ENCODE measurements at regions not wholly inside any gene's neighbourhood (a gene's known extent, or its start where the extent isn't known, plus 50 kb on each side); places are given as distances from the start of the nearest gene placed in this dataset.

DNA sequence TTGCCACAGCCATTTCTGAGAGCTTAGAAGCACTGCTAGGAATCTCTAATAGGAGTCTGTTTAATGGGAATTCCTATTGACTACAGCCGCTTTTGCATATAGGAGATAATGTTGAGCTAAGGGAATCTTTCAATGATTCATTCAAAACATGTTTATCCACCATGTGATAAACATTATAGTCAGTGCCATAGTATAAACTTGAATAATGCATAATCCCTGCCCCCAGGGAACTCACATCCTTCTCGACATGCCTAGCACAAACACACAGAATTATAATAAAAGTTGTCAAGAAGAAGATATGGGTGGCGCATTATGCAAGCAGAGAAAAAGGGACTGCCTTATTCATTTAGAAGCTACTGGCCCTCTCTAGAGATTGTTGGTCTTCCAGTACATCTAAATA is 248.0 kb downstream of the DAD1 start:
- TF ChIP-seq, protein P1, sequence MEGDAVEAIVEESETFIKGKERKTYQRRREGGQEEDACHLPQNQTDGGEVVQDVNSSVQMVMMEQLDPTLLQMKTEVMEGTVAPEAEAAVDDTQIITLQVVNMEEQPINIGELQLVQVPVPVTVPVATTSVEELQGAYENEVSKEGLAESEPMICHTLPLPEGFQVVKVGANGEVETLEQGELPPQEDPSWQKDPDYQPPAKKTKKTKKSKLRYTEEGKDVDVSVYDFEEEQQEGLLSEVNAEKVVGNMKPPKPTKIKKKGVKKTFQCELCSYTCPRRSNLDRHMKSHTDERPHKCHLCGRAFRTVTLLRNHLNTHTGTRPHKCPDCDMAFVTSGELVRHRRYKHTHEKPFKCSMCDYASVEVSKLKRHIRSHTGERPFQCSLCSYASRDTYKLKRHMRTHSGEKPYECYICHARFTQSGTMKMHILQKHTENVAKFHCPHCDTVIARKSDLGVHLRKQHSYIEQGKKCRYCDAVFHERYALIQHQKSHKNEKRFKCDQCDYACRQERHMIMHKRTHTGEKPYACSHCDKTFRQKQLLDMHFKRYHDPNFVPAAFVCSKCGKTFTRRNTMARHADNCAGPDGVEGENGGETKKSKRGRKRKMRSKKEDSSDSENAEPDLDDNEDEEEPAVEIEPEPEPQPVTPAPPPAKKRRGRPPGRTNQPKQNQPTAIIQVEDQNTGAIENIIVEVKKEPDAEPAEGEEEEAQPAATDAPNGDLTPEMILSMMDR (IDR thresholded peaks at IDR 0.05; ENCODE audit: low read depth, low read length): no peak
- no peak for TF ChIP-seq EZH2phosphoT487 (IDR thresholded peaks at IDR 0.05; ENCODE audit: low read depth)
- no peaks in the 10 kb centered on the region; the same call in 1 of the 2 replicates for H3K4me1 ChIP-seq (ENCODE audit: low read length)
- H3K27ac ChIP-seq (ENCODE audit: low read length): no peak overlapping the region
- no peak overlapping the region for H3K4me3 ChIP-seq (ENCODE audit: low read length)
- no peaks in the 10 kb centered on the region for H4K20me1 ChIP-seq (ENCODE audit: insufficient read depth, low read length)
- H3K79me2 ChIP-seq (ENCODE audit: low read length): no peaks in the 10 kb centered on the region
- H3K27me3 ChIP-seq (ENCODE audit: low read depth, low read length): no peaks in the 10 kb centered on the region
- peaks cover 4% of the 10 kb centered on the region for H3K36me3 ChIP-seq (replicated peaks; ENCODE audit: low read depth, low read length)
- no peak overlapping the region for H2AFZ ChIP-seq (ENCODE audit: low read depth, low read length)
- no peak overlapping the region for H3K9ac ChIP-seq (ENCODE audit: low read length)
- peaks cover 22% of the 10 kb centered on the region; the same call in 1 of the 2 replicates for H3K9me3 ChIP-seq (ENCODE audit: insufficient read depth, low read length)
- no peak overlapping the region for H3K4me2 ChIP-seq (ENCODE audit: low read length)

DNA sequence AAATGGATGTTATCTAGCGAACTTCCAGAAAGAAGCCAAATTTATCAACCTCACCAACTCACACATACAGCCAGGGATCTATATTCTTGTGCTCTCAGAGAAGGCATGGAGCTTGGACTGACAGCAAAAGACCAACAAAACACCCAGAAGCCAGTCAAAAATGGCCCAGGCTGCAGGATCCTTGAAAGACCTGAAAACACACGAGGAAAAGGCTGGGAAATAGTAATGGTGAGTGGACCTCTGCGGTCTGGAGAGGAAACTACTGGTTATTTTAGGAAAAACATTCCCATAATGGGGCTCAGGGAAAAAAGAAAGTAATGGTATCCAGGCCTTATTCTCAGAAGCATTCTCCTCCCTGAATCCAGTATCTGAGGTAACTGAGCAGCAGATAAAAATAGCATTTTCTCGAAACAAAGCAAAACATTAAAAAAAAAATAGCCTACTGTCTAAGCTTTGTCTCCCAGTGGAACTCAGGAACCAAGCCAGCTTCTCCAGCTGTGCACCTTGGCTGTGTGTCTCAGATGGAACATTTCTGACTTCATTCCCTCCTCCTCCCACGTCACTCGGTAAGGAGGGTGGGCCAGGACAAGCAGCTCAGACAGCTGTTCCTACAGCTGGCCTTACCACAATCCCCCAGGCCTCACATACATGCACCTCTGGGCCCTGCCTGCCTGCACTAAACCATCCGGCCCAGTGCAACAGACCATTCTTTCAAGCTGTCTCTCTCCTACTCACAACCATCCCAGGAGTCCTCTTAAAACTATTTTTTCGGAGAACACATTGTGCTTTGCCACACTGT is 249.9 kb downstream of the DAD1 start:
- Histone ChIP-seq H3K4me1 (ENCODE audit: low read length) (no peaks in the 10 kb centered on the region; the same call in 1 of the 2 replicates), H4K20me1 (ENCODE audit: insufficient read depth, low read length) (no peaks in the 10 kb centered on the region), H3K36me3 (replicated peaks; ENCODE audit: low read depth, low read length) (no peaks in the 10 kb centered on the region), H3K27me3 (ENCODE audit: low read depth, low read length) (no peaks in the 10 kb centered on the region), H3K4me3 (ENCODE audit: low read length) (no peak overlapping the region), H2AFZ (ENCODE audit: low read depth, low read length) (0 out of 2 replicates have a peak overlapping the region, but pooled peaks have one; percentile 9), H3K27ac (ENCODE audit: low read length) (no peak overlapping the region), H3K4me2 (ENCODE audit: low read length) (no peak overlapping the region), H3K79me2 (ENCODE audit: low read length) (no peaks in the 10 kb centered on the region), H3K9ac (ENCODE audit: low read length) (no peak overlapping the region), H3K9me3 (ENCODE audit: insufficient read depth, low read length) (peaks cover 8% of the 10 kb centered on the region; the same call in 1 of the 2 replicates)
- TF ChIP-seq, protein P1 (IDR thresholded peaks at IDR 0.05; ENCODE audit: low read depth, low read length): no peak
- no peak for TF ChIP-seq EZH2phosphoT487 (IDR thresholded peaks at IDR 0.05; ENCODE audit: low read depth)

DNA sequence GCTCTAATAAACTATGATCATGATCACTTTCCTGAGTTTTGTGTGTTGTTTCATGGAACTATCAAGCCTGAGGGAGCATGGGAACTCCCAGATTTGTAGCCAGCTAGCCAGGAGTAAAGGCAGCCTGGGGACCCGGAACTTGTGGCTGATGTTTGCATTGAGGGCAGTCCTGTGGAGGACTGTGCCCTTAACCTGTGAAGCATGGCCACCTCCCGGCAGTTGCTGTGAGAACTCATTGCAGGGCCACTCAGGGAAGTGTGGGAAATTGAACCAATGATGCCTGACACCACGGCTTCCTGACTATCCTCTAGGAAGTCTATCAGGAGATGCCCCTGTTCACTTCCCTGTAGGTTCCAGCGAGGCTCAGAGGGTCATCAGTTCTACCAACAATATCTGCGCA is 250.6 kb downstream of the DAD1 start:
- no peak overlapping the region for H3K9ac ChIP-seq (ENCODE audit: low read length)
- no peak overlapping the region for H3K27ac ChIP-seq (ENCODE audit: low read length)
- no peaks in the 10 kb centered on the region for H3K27me3 ChIP-seq (ENCODE audit: low read depth, low read length)
- H3K4me3 ChIP-seq (ENCODE audit: low read length): no peak overlapping the region
- no peaks in the 10 kb centered on the region for H4K20me1 ChIP-seq (ENCODE audit: insufficient read depth, low read length)
- H3K9me3 ChIP-seq (ENCODE audit: insufficient read depth, low read length): peaks cover 1% of the 10 kb centered on the region; the same call in 1 of the 2 replicates
- H2AFZ ChIP-seq (ENCODE audit: low read depth, low read length): peak overlapping the region; percentile 12; the same call in 1 of the 2 replicates
- H3K36me3 ChIP-seq (replicated peaks; ENCODE audit: low read depth, low read length): no peaks in the 10 kb centered on the region
- no peaks in the 10 kb centered on the region for H3K79me2 ChIP-seq (ENCODE audit: low read length)
- TF ChIP-seq, protein P1 (IDR thresholded peaks at IDR 0.05; ENCODE audit: low read depth, low read length): no peak
- TF ChIP-seq EZH2phosphoT487 (IDR thresholded peaks at IDR 0.05; ENCODE audit: low read depth): no peak
- no peak overlapping the region for H3K4me2 ChIP-seq (ENCODE audit: low read length)
- H3K4me1 ChIP-seq (ENCODE audit: low read length): no peaks in the 10 kb centered on the region; the same call in 1 of the 2 replicates

DNA sequence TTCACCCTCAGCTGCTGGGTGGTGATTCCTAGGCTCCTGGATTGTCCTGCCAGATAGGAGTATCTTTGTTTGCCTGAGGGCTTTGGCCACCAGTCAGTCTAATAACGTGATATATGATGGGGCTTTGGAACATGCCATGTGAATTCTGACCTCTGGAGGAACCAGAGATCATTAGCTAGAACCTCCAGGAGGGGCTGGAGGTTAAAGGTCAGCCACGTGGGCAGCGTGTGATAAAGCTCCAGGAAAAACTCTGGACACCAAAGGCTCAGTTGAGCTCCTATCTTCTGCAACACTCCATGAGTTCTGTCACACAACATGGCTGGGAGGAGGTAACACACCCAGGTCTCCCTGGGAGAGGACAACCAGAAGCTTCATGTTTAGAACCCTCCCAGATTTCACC is 251.1 kb downstream of the DAD1 start:
- no peaks in the 10 kb centered on the region for H3K9me3 ChIP-seq (ENCODE audit: insufficient read depth, low read length)
- no peak overlapping the region for H3K4me3 ChIP-seq (ENCODE audit: low read length)
- no peaks in the 10 kb centered on the region for H3K79me2 ChIP-seq (ENCODE audit: low read length)
- H3K4me2 ChIP-seq (ENCODE audit: low read length): no peak overlapping the region
- no peaks in the 10 kb centered on the region for H3K27me3 ChIP-seq (ENCODE audit: low read depth, low read length)
- no peak for TF ChIP-seq EZH2phosphoT487 (IDR thresholded peaks at IDR 0.05; ENCODE audit: low read depth)
- TF ChIP-seq, protein P1 (IDR thresholded peaks at IDR 0.05; ENCODE audit: low read depth, low read length): no peak
- no peaks in the 10 kb centered on the region; the same call in 1 of the 2 replicates for H3K4me1 ChIP-seq (ENCODE audit: low read length)
- no peaks in the 10 kb centered on the region for H4K20me1 ChIP-seq (ENCODE audit: insufficient read depth, low read length)
- no peak overlapping the region for H3K27ac ChIP-seq (ENCODE audit: low read length)
- no peaks in the 10 kb centered on the region for H3K36me3 ChIP-seq (replicated peaks; ENCODE audit: low read depth, low read length)
- peak overlapping the region; percentile 12; the same call in 1 of the 2 replicates for H2AFZ ChIP-seq (ENCODE audit: low read depth, low read length)
- H3K9ac ChIP-seq (ENCODE audit: low read length): no peak overlapping the region

Measured in OCI-LY3 (cell line).